Endometrial microvascular endothelial cells (primary cell): ENCODE measurements at regions not wholly inside any gene's neighbourhood (a gene's known extent, or its start where the extent isn't known, plus 50 kb on each side); places are given as distances from the start of the nearest gene placed in this dataset.

Experiments
- in situ Hi-C: cut with HindIII; loops from 2 replicates; pipeline ENCODE4 v1.10.0; 2017; ENCODE audit warnings: low sequenced_read_pairs, low pct_unique_long_range_greater_than_20kb; ENCODE audit errors: inconsistent ontology term

- in situ Hi-C loops, result loop anchor here (25.0 kb wide), 1 partner anchor 101 kb away; no protein-coding TSS in a partner anchor
Observed at GRCh38 chr1:101161619-101162018, 75.2 kb upstream of the S1PR1 start.

DNA sequence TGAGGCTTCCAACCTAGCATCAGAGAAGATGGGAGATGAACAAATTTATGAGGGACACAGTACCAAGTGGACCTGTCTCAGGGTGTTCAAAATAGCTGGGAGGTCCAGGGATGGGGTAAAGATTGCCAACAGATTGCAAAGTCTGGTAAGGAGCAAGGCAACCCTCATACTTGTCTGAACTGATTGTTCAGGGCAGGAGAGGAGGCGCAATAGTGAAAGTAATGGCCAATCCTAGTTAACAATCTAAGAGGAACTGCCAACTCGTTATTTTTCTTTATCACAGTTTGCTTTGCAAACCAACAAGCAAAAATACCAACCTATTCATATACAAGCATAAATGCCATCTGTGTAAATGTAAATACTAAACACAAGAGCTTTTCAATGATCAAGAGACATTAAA lies 78.4 kb upstream of the S1PR1 start:
- in situ Hi-C loops, result loop anchor here (25.0 kb wide), 1 partner anchor 104 kb away; no protein-coding TSS in a partner anchor

- in situ Hi-C loops, result loop anchor here (25.0 kb wide), 1 partner anchor 108 kb away; no protein-coding TSS in a partner anchor
Observed at GRCh38 chr1:101154547-101154946, 82.3 kb upstream of the S1PR1 start.

GRCh38 chr1:101153692-101154091 lies 83.1 kb upstream of the S1PR1 start:
- in situ Hi-C loops, result loop anchor here (25.0 kb wide), 1 partner anchor 109 kb away; no protein-coding TSS in a partner anchor

- in situ Hi-C loops, result loop anchor here (25.0 kb wide), 1 partner anchor 110 kb away; no protein-coding TSS in a partner anchor
Observed at GRCh38 chr1:101152633-101153032, 84.2 kb upstream of the S1PR1 start.

DNA sequence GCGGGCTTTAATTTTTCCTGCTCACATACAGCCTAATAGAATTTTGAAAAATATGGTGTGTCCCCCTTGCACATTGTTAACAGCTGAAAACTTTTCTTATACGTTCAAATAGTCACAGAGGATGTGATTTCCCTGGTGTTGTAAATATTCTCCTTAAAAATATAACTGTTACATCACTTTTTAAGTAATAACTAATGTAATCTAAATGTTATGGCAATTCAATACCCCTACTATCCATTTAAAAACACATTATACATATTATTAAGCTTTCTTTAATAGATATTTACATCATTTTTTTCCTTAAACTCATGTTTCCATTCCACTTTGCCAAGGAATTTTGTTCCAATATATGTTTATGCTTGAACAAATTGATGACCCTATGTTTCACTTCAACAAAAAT lies 85.5 kb upstream of the S1PR1 start:
- in situ Hi-C loops, result loop anchor here (25.0 kb wide), 1 partner anchor 111 kb away; no protein-coding TSS in a partner anchor

- in situ Hi-C loops, result loop anchor here (25.0 kb wide), 1 partner anchor 112 kb away; no protein-coding TSS in a partner anchor
Observed at GRCh38 chr1:101150670-101151069, 86.1 kb upstream of the S1PR1 start.

DNA sequence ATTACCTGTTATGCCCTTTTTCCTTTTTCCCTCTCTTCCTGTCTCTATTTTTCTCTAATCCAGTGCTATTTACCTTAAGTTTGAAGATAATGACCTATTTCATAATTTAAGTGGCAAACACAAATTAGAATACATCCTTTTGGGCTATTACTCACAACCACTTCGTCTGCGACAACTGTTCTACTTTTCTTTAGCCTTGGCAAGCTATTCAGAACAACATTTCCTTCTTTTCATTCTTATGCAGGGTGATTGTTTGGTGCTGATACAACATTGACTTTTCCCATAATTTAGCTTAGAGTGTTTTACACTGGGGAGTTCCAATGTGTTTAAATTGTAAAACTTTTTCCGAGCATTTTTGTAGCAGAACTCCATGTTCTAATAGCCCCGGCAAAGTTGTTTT lies 86.6 kb upstream of the S1PR1 start:
- in situ Hi-C loops, result loop anchor here (25.0 kb wide), 1 partner anchor 112 kb away; no protein-coding TSS in a partner anchor

DNA sequence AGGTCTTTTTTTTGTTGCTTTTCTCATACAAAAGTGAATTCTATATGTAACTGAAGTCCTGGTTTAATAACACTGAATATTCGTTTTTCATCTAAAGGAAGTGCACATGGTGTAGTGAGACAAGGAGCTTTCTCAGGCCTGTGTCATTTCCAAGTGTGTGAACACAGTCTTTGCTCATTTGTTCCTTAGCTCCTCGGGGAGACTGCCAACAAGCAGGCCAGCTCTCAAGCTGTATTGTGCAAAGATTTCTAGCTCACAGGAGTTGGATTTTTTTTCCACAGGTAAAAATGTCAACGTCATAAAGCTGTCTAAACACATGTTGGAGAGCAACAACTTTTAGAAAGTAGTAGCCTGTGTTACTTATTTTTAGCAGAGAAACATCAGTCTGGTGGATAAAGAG lies 87.8 kb upstream of the S1PR1 start:
- in situ Hi-C loops, result loop anchor here (25.0 kb wide), 1 partner anchor 212 kb away; no protein-coding TSS in a partner anchor

GRCh38 chr1:101147381-101147780 lies 89.4 kb upstream of the S1PR1 start:
- in situ Hi-C loops, result loop anchor here (25.0 kb wide), 1 partner anchor 210 kb away; no protein-coding TSS in a partner anchor

DNA sequence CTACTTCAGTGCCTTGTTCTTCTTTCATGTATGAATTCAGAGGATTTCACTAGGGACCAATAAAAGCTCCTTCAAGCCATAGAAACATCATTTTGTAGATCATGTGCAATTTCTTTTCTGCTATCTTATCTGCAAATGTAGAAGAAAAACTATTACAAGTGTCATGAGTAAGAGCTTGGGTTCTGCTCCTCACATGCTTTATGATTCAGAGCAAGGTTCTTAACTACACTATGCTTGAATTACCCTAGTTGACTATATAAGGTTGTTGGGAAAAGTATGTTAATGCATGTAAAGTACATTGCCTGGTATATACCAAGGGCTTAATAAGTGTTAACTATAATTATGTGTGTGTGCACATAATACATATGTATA lies 91.4 kb upstream of the S1PR1 start:
- in situ Hi-C loops, result loop anchor here (25.0 kb wide), 1 partner anchor 208 kb away; no protein-coding TSS in a partner anchor

DNA sequence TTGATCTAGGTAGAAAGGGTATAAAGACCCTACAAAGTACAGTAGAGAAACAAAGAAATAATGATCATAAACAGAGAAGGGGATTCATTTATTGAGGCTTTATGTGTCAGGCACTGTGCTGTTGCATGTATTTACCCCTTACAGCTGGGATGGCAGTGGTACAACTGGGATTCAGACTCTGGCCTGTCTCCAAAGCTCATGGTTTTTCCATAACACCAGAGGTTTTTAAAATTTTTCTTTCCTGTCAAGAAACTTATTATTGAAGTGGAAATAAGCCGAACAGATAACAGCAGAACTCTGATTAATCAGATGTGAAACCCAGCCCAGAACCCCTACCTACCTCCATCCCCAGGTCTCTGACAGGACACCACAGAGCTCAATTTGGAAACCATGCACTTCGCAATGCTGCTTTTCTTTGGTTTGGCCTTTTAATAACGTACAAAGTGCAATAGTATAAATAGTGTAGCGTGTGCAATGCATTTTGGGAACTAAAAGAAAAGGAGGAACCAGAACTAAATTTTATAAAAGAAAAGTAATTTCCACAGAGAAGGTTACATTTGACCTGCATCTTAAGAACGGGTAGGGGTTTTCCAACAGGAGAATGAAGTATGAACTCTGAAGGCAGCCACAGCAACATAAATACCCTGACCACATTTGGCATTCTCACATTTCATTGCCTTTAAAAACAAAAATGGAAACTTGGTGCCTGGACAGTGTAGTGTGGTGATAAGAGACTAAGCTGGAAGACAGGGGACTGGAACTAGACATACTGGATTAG lies 92.0 kb upstream of the S1PR1 start:
- in situ Hi-C loops, result loop anchor here (25.0 kb wide), 1 partner anchor 208 kb away; no protein-coding TSS in a partner anchor

DNA sequence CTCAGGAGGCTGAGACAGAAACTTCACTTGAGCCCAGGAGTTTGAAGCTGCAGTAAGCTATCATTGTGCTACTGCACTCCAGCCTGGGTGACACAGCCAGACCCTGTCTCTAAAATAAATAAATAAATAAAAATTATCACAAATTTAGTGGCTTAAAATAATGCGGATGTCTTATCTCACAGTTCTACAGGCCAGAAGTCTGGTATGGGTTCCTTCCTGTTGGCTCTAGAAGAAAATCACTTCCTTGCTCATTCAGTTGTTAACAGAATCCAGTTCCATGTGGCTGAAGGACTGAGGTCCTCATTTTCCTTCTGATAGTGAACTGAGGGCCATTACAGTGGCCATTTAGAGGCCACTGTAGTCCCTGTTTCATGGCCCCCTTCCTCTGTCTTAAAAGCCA lies 94.6 kb upstream of the S1PR1 start:
- in situ Hi-C loops, result loop anchor here (25.0 kb wide), 1 partner anchor 205 kb away; no protein-coding TSS in a partner anchor

GRCh38 chr1:101141376-101141775 lies 95.4 kb upstream of the S1PR1 start:
- in situ Hi-C loops, result loop anchor here (25.0 kb wide), 1 partner anchor 204 kb away; no protein-coding TSS in a partner anchor

GRCh38 chr1:101139821-101140718 lies 96.7 kb upstream of the S1PR1 start:
- in situ Hi-C loops, result loop anchor here (25.0 kb wide), 1 partner anchor 203 kb away; no protein-coding TSS in a partner anchor

DNA sequence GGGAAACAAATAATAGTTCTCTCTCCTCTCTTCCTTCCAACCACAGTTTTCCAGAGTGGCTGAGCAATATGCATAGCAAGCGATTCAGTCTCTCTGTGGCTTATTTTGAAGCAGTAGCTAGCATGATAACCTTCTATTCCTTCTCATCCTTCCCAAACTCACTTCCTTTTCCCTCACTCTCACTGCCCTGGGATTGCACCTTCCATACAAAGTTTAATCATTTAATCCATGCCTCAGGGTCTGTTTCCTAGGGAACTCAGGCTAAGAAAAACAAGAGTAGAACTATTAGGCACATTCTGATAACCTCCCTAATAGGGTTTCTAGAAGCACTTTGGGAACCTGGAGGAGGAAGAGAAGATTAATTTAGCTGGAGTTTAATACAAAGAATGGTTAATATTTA lies 97.7 kb upstream of the S1PR1 start:
- in situ Hi-C loops, result loop anchor here (25.0 kb wide), 1 partner anchor 202 kb away; no protein-coding TSS in a partner anchor

- in situ Hi-C loops, result loop anchor here (25.0 kb wide), 1 partner anchor 200 kb away; no protein-coding TSS in a partner anchor
Observed at GRCh38 chr1:101137144-101138126, 99.4 kb upstream of the S1PR1 start.

DNA sequence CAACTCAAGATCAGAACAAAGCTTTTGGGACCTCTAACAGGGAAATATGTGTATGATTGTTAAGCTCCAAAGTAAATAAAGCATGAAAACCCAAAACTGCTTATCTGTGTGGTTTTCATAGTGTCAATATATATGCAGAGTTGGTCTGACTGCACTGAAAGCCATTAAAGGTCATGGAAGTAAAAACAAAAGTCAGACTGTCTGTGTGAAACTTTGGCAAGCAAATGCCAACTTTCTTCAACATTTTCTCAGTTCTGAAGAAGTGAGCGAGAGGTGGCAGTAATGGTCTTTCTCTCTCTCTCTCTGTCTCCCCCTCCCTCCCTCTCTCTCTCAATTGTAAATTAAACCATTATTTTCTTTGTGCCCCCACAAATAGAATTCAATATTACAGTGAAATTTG lies 100.1 kb upstream of the S1PR1 start:
- in situ Hi-C loops, result loop anchor here (25.0 kb wide), 1 partner anchor 199 kb away; no protein-coding TSS in a partner anchor
